Lower leg skin (tissue), 4 donors: ENCODE measurements at regions not wholly inside any gene's neighbourhood (a gene's known extent, or its start where the extent isn't known, plus 50 kb on each side); places are given as distances from the start of the nearest gene placed in this dataset.
A peak's percentile ranks its signal among the peaks of the same experiment; 100 is the strongest.

ENCODE experiments used
- DNase-seq, 2 donors: peaks; one replicate each; pipeline ENCODE4 v3.0.0-alpha.2; 2019; ENCODE audit warnings: low spot score in 2 of 2
- H3K4me3 ChIP-seq: fragments of 200-600 bp; sonication (generic); 2 replicates; pipeline ENCODE4 v1.5.1; 2017; ENCODE audit warnings: mild to moderate bottlenecking, low read depth; ENCODE audit not compliant: poor library complexity, severe bottlenecking
- CTCF ChIP-seq, 3 donors: fragments of 450-650 bp; IDR thresholded peaks; one replicate each; pipeline ENCODE4 v1.5.1; 2016; ENCODE audit warnings: antibody characterized with exemption in 3 of 3, mild to moderate bottlenecking in 3 of 3, moderate library complexity in 2 of 3
- POLR2A ChIP-seq, 2 donors: fragments of 450-650 bp; IDR thresholded peaks; one replicate each; pipeline ENCODE4 v1.6.1; 2016 to 2017; ENCODE audit warnings: antibody characterized with exemption in 2 of 2, mild to moderate bottlenecking in 1 of 2, moderate library complexity in 1 of 2
- WGBS, 2 donors: methylation state at CpG; one replicate each; pipeline ENCODE4 v1.1.5; 2018; 5-methylcytosine and 5-hydroxymethylcytosine counted together
- intact Hi-C: fragments of 100-400 bp; cut with DNase I; formaldehyde crosslinking; loops from one replicate; pipeline ENCODE4 v1.15.0; 2023; ENCODE audit warnings: low total_unique reads

- no peak for TF ChIP-seq CTCF (IDR thresholded peaks at IDR 0.05)
- no peak for TF ChIP-seq POLR2A (IDR thresholded peaks at IDR 0.05)
- H3K4me3 ChIP-seq: no peak overlapping the region
- DNase-seq: peak in 1 of 2 donors; percentile 50
- intact Hi-C loops: no loop called here
- WGBS, 2 donors: 76 to 82% methylated on average over 7 of the region's 7 CpGs
Measured at GRCh38 chr2:121019756-121020155, 265.2 kb downstream of the TFCP2L1 start.

- 61 to 63% methylated on average over 7 of the region's 7 CpGs for WGBS, 2 donors
- intact Hi-C loops: no loop called here
- TF ChIP-seq CTCF (IDR thresholded peaks at IDR 0.05): no peak
- TF ChIP-seq POLR2A (IDR thresholded peaks at IDR 0.05): no peak
- no peak overlapping the region for H3K4me3 ChIP-seq
- DNase-seq: peak in 1 of 2 donors; percentile 68
Measured at GRCh38 chr2:121021685-121022084, 263.3 kb downstream of the TFCP2L1 start.

GRCh38 chr2:121028577-121028976, 256.4 kb downstream of the TFCP2L1 start:
- no peak overlapping the region for H3K4me3 ChIP-seq
- DNase-seq: peak in 1 of 2 donors; percentile 28
- 45 to 67% methylated on average over 1 of the region's 1 CpG for WGBS, 2 donors
- TF ChIP-seq CTCF (IDR thresholded peaks at IDR 0.05): no peak
- no peak for TF ChIP-seq POLR2A (IDR thresholded peaks at IDR 0.05)
- intact Hi-C loops: no loop called here

- peak in 1 of 2 donors; percentile 76 for DNase-seq
- no peak overlapping the region for H3K4me3 ChIP-seq
- intact Hi-C loops: no loop called here
- TF ChIP-seq POLR2A (IDR thresholded peaks at IDR 0.05) (no peak), CTCF (IDR thresholded peaks at IDR 0.05) (no peak)
- 59 to 73% methylated on average over 3 of the region's 3 CpGs for WGBS, 2 donors
Measured at GRCh38 chr2:121030523-121030922, 254.5 kb downstream of the TFCP2L1 start.

GRCh38 chr2:121031568-121032340, 253.2 kb downstream of the TFCP2L1 start:
- no peak for TF ChIP-seq POLR2A (IDR thresholded peaks at IDR 0.05)
- 94 to 95% methylated on average over 12 of the region's 12 CpGs for WGBS, 2 donors
- peak in 1 of 2 donors; percentile 72 for DNase-seq
- intact Hi-C loops: no loop called here
- H3K4me3 ChIP-seq: no peak overlapping the region

- 67 to 70% methylated on average over 7 of the region's 7 CpGs for WGBS, 2 donors
- intact Hi-C loops: no loop called here
- no peak overlapping the region for H3K4me3 ChIP-seq
- TF ChIP-seq POLR2A (IDR thresholded peaks at IDR 0.05): no peak
- DNase-seq: peak in 1 of 2 donors; percentile 57
Measured at GRCh38 chr2:121033461-121033996, 251.5 kb downstream of the TFCP2L1 start.
